ENCODE measurements at regions not wholly inside any gene's neighbourhood (a gene's known extent, or its start where the extent isn't known, plus 50 kb on each side); places are given as distances from the start of the nearest gene placed in this dataset.

DNA sequence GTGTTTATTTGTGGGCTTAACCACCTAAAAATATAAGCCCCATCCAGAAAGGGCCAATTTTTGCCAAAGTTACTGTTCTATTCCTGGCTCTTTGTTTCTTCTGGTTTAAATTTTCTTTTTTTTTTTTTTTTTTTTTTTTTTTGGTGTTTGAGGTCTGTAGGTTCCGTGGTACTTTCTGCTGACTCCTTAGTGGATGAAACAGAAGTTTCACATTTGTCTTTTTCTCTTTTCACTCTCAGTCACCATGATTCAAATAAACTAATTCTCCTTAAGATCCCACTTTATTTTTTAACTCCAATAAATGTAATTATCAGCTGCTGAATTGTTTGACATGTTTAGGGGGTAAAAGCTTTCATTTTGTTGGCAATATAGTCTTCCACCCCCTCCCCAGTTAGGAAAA, 322.3 kb downstream of the CHRM3 start:
- Mint-ChIP-seq H3K4me3 (no peak overlapping the region), H3K27ac (peak overlapping the region; percentile 54), H3K27me3 (no peaks in the 10 kb centered on the region), H3K4me1 (ENCODE audit: low read depth) (peaks cover 43% of the 10 kb centered on the region), H3K9me3 (ENCODE audit: low read depth) (no peaks in the 10 kb centered on the region), H3K36me3 (peaks cover 46% of the 10 kb centered on the region)

DNA sequence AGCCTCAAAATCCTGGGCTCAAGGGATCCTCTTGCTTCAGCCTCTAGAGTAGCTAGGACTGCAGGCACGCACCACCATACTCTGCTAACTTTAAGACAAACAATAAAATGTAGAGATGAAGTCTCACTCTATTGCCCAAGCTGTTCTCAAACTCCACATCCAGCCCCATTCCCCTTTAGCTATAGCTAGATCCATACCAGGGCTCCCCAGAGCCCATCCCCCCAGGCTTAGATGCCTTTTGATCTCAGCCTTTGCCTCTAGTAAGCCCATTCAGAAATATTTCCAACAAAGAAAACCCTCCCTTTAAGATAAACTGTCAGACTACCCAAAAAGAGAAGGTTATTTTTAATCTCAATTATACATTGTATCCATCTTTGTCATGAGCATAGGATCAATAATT, 325.4 kb downstream of the CHRM3 start:
- no peaks in the 10 kb centered on the region for H3K9me3 Mint-ChIP-seq (ENCODE audit: low read depth)
- H3K4me1 Mint-ChIP-seq (ENCODE audit: low read depth) = peaks cover 34% of the 10 kb centered on the region
- H3K36me3 Mint-ChIP-seq = peaks cover 30% of the 10 kb centered on the region
- no peak overlapping the region for H3K4me3 Mint-ChIP-seq
- peak overlapping the region; percentile 55 for H3K27ac Mint-ChIP-seq
- no peaks in the 10 kb centered on the region for H3K27me3 Mint-ChIP-seq

DNA sequence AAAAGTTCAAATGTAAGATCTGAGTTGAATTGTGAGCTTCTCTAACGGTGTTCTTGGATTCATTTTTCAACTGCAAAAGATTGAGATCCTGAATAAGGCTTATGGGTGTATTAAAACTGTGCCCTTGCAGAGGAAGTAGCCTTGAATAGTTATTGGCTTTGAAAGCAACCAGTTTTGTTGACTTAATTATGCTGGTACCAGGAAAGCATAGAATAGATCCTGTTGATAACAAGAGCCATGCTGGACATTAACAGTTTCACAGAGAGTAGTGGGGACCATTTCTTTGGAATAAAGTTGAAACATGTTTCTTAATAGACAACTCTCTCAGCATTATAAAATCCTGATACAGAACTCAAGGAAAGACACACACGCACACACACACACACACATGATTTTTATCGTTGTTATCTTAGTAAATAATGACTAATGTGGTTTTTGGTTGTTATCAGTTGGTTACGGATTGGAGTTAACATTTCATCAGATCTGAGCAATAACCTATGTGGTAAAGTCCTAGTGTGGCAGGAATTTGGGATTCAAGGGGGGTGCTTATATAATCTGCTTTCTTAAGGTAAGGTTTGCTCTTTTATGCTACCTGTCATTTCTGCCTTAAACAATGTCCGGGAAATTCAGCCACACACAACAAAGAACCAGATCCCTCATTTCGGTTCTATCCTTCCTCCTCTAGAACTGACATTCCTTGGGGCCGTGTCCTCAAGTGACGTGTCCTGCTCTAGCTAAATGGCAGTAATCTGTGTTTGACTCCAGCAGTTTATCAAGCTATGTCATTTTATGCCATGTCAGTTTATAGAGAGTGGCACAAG, 330.9 kb downstream of the CHRM3 start:
- Mint-ChIP-seq H3K27ac (no peak overlapping the region), H3K36me3 (peaks cover 8% of the 10 kb centered on the region), H3K4me3 (no peak overlapping the region), H3K27me3 (no peaks in the 10 kb centered on the region), H3K4me1 (ENCODE audit: low read depth) (peaks cover 35% of the 10 kb centered on the region), H3K9me3 (ENCODE audit: low read depth) (no peaks in the 10 kb centered on the region)

DNA sequence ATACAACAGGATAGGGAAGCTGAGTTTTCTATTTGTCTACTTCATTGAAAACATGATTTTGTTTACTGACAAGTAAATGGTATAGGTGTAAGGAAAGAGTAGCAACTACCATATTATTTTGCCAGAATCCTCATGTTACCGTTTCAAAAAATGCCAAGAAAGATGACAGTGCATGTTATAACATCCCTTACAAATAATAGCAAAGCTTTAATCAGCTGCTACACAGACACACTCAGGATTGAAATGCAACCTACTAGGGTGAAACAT, 331.5 kb downstream of the CHRM3 start:
- Mint-ChIP-seq H3K27me3 (no peaks in the 10 kb centered on the region), H3K9me3 (ENCODE audit: low read depth) (no peaks in the 10 kb centered on the region), H3K27ac (no peak overlapping the region), H3K4me1 (ENCODE audit: low read depth) (peaks cover 34% of the 10 kb centered on the region), H3K36me3 (peaks cover 7% of the 10 kb centered on the region), H3K4me3 (no peak overlapping the region)

DNA sequence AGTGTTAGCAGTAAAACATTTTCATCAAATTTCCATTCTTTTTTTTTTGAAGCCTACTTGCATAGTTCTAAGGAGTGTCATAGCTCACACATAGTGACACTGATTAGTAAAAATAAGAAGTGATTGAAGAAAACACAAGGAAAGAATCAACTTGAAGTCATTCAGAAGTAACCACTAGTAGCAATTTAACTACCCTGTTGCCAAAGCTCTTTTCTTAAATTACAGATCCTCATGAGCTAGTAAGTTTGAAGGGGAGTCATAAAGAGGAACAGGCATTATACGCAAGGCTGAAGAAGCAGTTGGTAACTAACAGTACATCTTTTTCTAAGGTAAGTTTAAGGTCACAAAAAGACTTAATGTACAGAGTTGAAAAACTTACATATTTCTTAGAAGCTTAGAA, 332.2 kb downstream of the CHRM3 start:
- peaks cover 2% of the 10 kb centered on the region for H3K36me3 Mint-ChIP-seq
- H3K4me1 Mint-ChIP-seq (ENCODE audit: low read depth) = peaks cover 36% of the 10 kb centered on the region
- no peak overlapping the region for H3K27ac Mint-ChIP-seq
- H3K9me3 Mint-ChIP-seq (ENCODE audit: low read depth) = no peaks in the 10 kb centered on the region
- H3K4me3 Mint-ChIP-seq = no peak overlapping the region
- H3K27me3 Mint-ChIP-seq = no peaks in the 10 kb centered on the region

DNA sequence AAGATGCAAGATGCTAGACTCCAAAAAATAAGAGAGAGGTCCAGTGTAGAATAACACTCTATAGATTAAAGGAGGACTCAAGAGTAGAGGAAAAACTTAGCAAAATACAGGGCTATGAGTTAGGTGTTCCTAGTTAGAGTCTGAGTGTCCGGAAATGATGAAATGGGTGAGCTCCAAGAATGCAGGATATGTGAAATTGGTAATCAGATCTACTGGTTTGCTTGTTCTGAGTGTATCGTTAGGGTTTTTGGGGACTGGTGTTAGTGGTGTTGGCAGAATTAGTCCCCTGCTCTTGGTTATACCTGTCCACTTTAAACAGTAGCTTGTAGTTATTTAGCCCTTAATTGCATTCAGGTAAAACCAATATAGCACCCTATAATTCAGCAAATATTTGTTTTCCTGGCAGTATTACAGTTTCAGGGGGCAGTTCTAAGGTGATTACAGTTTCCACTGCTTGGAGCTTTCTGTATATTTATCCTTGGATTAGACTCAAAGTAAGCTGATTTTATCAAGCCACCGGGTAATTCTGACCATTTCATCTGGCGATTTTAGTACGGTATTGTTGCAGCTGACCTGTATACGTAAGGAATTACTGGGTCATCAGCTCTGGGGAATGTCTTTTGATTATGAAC, 332.7 kb downstream of the CHRM3 start:
- peaks cover 42% of the 10 kb centered on the region for H3K4me1 Mint-ChIP-seq (ENCODE audit: low read depth)
- no peaks in the 10 kb centered on the region for H3K27me3 Mint-ChIP-seq
- no peak overlapping the region for H3K4me3 Mint-ChIP-seq
- no peak overlapping the region for H3K27ac Mint-ChIP-seq
- H3K9me3 Mint-ChIP-seq (ENCODE audit: low read depth) = no peaks in the 10 kb centered on the region
- no peaks in the 10 kb centered on the region for H3K36me3 Mint-ChIP-seq

DNA sequence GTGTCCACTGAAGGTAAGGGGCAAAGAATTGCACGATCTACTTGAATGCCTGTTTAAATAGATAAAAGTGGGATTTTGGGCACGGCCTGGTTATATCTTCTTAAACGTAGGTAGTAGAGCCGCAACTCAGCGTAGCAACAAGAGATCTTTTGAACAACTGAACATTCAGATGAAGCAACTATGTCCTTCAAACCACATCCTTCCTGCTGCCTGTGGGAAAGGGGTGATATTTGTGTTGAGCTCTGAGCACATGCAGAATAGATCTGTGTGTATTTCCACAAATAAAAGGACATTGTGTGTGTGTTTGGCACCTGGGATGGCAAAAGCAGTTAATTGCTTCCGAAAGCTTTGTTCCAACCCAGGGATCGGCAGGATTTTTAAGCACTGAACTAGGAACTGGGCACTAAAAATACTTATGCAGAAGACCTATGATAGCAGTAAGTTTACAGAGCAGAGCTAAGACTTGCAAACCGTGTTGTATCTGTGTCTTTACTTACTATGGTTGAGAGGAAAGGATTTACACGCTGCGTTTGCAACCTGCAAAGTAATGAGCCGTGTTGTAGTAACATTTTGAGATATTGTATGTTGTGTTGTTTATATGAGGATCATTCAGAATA, 333.4 kb downstream of the CHRM3 start:
- H3K9me3 Mint-ChIP-seq (ENCODE audit: low read depth) = no peaks in the 10 kb centered on the region
- no peaks in the 10 kb centered on the region for H3K27me3 Mint-ChIP-seq
- peaks cover 48% of the 10 kb centered on the region for H3K4me1 Mint-ChIP-seq (ENCODE audit: low read depth)
- H3K4me3 Mint-ChIP-seq = no peak overlapping the region
- H3K36me3 Mint-ChIP-seq = no peaks in the 10 kb centered on the region
- no peak overlapping the region for H3K27ac Mint-ChIP-seq

DNA sequence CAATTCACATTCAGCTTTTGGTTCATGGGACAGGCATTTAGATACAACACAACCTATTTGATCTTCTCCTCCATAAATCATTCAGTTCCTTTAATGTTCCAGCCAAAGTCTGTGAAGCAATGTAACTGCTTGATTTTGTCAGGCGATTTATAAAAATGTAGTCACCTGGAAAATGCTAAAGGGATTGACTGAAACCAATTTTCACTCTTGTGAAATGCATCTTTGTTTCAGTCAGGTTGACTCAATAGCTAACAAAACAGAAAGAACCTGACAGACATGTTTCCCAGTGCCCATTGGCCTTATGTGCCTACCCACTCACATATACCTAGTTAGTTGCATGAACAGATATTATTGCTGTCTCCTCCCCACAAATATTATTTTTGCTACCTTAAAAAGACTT, 335.7 kb downstream of the CHRM3 start:
- Mint-ChIP-seq H3K9me3 (ENCODE audit: low read depth) (no peaks in the 10 kb centered on the region), H3K27me3 (no peaks in the 10 kb centered on the region), H3K27ac (no peak overlapping the region), H3K4me1 (ENCODE audit: low read depth) (peaks cover 58% of the 10 kb centered on the region), H3K4me3 (no peak overlapping the region), H3K36me3 (no peaks in the 10 kb centered on the region)

DNA sequence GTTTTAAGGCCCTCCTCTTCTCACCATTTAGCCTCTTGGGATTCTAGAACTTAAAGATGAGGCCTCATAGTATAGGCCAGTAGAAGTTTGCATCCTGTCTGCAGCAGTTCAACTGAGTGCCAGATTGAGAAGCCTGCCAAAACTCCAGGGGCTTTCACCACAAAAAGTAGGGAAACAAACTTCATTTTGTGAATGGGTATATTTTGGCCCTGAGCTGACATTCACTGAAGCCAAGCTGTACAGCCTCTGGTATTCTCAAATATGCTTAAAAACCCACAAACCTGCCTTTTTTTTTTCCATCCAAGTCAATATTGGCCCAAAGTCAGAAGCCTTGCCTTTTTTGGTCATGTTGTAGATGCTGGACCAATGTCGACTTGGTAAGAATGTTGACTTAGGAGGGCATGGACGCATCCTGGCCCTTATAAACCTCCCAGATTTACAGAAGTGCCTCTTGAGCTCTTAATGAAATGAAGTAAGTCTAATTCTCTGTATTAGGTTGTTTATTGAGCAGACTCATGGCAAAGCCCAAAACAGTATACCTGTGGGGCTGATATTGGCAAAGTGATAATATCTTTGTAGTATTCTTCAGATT, 337.5 kb downstream of the CHRM3 start:
- Mint-ChIP-seq H3K4me3 (peak overlapping the region; percentile 44), H3K27me3 (no peaks in the 10 kb centered on the region), H3K27ac (peak overlapping the region; percentile 59), H3K4me1 (ENCODE audit: low read depth) (peaks cover 57% of the 10 kb centered on the region), H3K9me3 (ENCODE audit: low read depth) (peaks cover 9% of the 10 kb centered on the region), H3K36me3 (peaks cover 11% of the 10 kb centered on the region)

DNA sequence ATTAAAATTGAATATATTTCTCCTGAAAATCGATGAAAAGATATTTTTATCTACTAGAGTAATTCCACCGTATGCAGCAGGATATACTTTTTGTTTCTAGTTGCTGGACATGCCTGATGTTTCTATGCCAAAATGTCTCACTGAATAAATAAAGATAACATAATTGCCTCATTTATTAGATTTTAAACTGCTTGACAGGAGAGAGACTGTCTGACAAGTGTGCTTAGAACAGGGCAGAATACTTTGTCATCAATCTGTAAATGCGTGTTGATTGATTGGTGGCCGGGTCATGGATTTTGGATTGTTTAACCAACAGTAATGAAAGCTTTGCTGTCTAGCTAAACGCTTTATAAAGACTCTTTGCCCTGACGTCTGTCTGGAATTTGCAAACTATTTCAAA, 339.0 kb downstream of the CHRM3 start:
- H3K4me3 Mint-ChIP-seq = no peak overlapping the region
- H3K4me1 Mint-ChIP-seq (ENCODE audit: low read depth) = peaks cover 49% of the 10 kb centered on the region
- H3K36me3 Mint-ChIP-seq = peaks cover 11% of the 10 kb centered on the region
- H3K27me3 Mint-ChIP-seq = no peaks in the 10 kb centered on the region
- H3K9me3 Mint-ChIP-seq (ENCODE audit: low read depth) = peaks cover 9% of the 10 kb centered on the region
- H3K27ac Mint-ChIP-seq = no peak overlapping the region

DNA sequence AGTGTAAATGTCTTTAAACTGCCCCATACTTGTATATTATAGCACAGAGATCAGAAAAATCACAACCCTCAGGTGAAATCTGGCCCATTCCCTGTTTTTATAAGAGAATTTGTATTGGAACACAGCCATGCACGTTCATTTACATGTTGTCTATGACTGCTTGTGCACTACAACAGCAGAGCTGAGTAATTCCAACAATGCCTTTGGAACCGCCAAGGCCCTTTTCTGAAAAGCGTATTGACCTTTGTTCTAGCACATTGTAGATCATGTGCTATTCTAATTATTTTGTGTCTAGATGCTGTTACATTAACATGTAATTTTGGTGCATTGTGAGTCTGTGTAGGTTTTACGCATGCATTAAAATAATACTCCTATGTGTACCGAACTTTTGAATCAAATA, 339.6 kb downstream of the CHRM3 start:
- Mint-ChIP-seq H3K9me3 (ENCODE audit: low read depth) (peaks cover 9% of the 10 kb centered on the region), H3K27me3 (no peaks in the 10 kb centered on the region), H3K36me3 (peaks cover 11% of the 10 kb centered on the region), H3K4me1 (ENCODE audit: low read depth) (peaks cover 46% of the 10 kb centered on the region), H3K27ac (no peak overlapping the region), H3K4me3 (no peak overlapping the region)

DNA sequence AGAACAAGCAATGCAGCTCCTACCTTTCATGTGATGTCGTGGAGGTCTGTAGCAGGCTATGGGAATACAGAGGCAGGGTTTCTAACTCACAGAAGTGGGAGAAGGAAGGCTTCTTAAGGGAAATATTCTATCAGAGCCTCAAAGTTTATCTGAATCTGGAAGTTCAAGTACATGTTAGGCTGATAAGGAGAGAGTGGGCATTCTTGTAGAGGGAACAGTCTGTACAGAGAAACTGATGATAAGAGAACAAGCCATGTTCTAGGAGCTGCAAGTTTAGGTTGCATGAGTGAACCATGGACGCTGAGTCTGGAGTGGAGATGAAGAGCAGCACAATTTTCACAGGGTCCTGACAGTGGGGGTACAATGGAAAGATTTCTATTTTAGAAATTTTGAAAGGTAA, 344.0 kb downstream of the CHRM3 start:
- Mint-ChIP-seq H3K4me3 (no peak overlapping the region), H3K36me3 (peaks cover 11% of the 10 kb centered on the region), H3K27me3 (no peaks in the 10 kb centered on the region), H3K4me1 (ENCODE audit: low read depth) (peaks cover 18% of the 10 kb centered on the region), H3K9me3 (ENCODE audit: low read depth) (peaks cover 9% of the 10 kb centered on the region), H3K27ac (no peak overlapping the region)

DNA sequence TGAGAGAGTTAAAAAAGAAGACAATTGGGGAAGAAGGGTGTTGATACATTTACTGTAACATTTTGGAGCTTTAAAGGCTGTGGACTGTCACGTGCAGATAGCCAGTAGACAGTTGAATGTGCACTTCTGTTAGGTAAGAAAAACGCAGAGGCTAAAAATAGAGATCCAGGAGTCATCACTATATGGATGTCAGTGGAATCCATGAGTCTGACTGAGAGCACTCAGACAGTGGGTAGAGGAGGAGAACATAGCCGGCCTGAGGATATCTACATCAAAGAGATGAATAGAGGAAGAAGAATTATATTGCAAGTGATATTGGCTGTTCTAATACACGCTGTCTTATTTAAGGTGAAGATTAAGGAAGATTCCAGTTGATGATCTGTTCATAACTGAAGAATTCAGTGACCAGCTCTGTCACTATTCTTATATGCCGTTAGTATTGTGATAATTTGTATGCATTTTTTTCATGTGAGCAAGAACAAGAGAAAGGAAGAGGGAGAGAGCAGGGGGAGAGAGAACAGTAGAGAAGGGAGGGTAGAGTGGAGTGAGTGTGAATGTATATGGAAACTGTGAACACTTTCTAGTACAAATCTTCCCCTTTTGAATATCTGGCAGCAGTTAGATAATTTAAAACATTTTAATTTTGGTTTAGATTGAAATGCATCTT, 344.8 kb downstream of the CHRM3 start:
- Mint-ChIP-seq H3K27ac (no peak overlapping the region), H3K36me3 (peaks cover 11% of the 10 kb centered on the region), H3K4me1 (ENCODE audit: low read depth) (peaks cover 21% of the 10 kb centered on the region), H3K9me3 (ENCODE audit: low read depth) (peaks cover 9% of the 10 kb centered on the region), H3K27me3 (no peaks in the 10 kb centered on the region), H3K4me3 (no peak overlapping the region)

DNA sequence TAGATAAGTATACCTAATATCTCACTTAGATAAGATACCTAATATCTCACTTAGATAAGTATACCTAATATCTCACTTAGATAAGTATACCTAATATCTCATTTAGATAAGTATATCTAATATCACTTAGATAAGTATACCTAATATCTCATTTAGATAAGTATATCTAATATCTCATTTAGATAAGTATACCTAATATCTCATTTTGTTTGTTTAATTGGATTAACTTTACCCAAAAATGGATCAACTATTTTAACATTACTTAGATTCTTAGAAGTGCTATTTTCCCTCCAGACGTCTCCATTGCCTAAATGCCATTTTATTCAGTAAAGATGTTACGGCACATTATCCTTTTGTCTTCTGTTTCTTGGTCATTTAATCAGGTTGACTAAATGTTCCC, 346.4 kb downstream of the CHRM3 start:
- Mint-ChIP-seq H3K9me3 (ENCODE audit: low read depth) (peaks cover 9% of the 10 kb centered on the region), H3K27ac (no peak overlapping the region), H3K4me3 (no peak overlapping the region), H3K4me1 (ENCODE audit: low read depth) (peaks cover 19% of the 10 kb centered on the region), H3K36me3 (peaks cover 11% of the 10 kb centered on the region), H3K27me3 (no peaks in the 10 kb centered on the region)

DNA sequence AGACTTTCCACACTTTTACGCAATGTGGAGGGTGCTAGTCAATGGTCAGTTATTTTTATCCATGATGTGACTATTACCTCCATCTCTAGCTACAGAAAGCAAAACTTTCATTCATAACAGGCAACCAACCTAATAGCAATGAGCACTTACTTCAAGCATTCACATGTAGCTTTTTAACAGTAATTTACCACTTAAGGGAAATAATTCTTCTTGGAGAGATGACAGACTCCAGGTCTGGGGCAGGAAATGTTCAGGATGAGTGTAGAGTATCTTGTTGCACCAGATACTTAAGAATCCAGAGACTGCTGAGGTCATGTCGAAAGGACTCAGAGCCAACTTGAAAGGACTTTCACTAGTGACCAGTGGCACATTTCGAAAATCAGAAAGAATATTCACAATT, 347.6 kb downstream of the CHRM3 start:
- peaks cover 19% of the 10 kb centered on the region for H3K4me1 Mint-ChIP-seq (ENCODE audit: low read depth)
- peaks cover 6% of the 10 kb centered on the region for H3K36me3 Mint-ChIP-seq
- H3K4me3 Mint-ChIP-seq = no peak overlapping the region
- H3K27me3 Mint-ChIP-seq = no peaks in the 10 kb centered on the region
- no peak overlapping the region for H3K27ac Mint-ChIP-seq
- H3K9me3 Mint-ChIP-seq (ENCODE audit: low read depth) = no peaks in the 10 kb centered on the region
